MM.1S (cell line): ENCODE measurements at regions not wholly inside any gene's neighbourhood (a gene's known extent, or its start where the extent isn't known, plus 50 kb on each side); places are given as distances from the start of the nearest gene placed in this dataset.
"Not testable (repeated sequence)": the region's sequence is repeated elsewhere in the genome, so short reads cannot be mapped to it uniquely, and the experiment has no call there.

Experiments
- DNase-seq: peaks from one replicate; pipeline ENCODE4 v3.0.0-alpha.2; 2015
- H2AFZ ChIP-seq: fragments of 300-600 bp; sonication (generic); 2 replicates; pipeline ENCODE4 v1.6.0; 2016; ENCODE audit warnings: antibody characterized with exemption, low read length
- H3F3A ChIP-seq: fragments of 300-600 bp; sonication (generic); 2 replicates; pipeline ENCODE4 v1.6.1; 2016; ENCODE audit warnings: mild to moderate bottlenecking, antibody characterized with exemption, low read length, moderate library complexity, mixed read lengths; ENCODE audit not compliant: insufficient read depth
- H3K27ac ChIP-seq: fragments of 300-600 bp; sonication (generic); 2 replicates; pipeline ENCODE4 v1.5.1; 2016; ENCODE audit warnings: mild to moderate bottlenecking, low read length
- H3K27me3 ChIP-seq: fragments of 300-600 bp; sonication (generic); replicated peaks from 2 replicates; pipeline ENCODE4 v1.6.0; 2016; ENCODE audit warnings: low read length; ENCODE audit not compliant: insufficient read depth
- H3K36me3 ChIP-seq: fragments of 300-600 bp; sonication (generic); replicated peaks from 2 replicates; pipeline ENCODE4 v1.6.1; 2016; ENCODE audit warnings: mild to moderate bottlenecking, low read length, mixed read lengths; ENCODE audit not compliant: insufficient read depth
- H3K4me1 ChIP-seq: fragments of 300-600 bp; sonication (generic); 2 replicates; pipeline ENCODE4 v1.6.1; 2016; ENCODE audit warnings: low read length, mixed read lengths
- H3K4me2 ChIP-seq: fragments of 300-600 bp; sonication (generic); 2 replicates; pipeline ENCODE4 v1.6.0; 2016; ENCODE audit warnings: low read depth, low read length
- H3K4me3 ChIP-seq: fragments of 300-600 bp; sonication (generic); 2 replicates; pipeline ENCODE4 v1.5.1; 2016; ENCODE audit warnings: low read length, mixed read lengths
- H3K79me2 ChIP-seq: fragments of 300-600 bp; sonication (generic); 2 replicates; pipeline ENCODE4 v1.6.1; 2016; ENCODE audit warnings: mixed run types, low read length, mixed read lengths
- H3K9ac ChIP-seq: fragments of 300-600 bp; sonication (generic); 2 replicates; pipeline ENCODE4 v1.6.1; 2016; ENCODE audit warnings: low read length, mixed read lengths
- H3K9me2 ChIP-seq: fragments of 300-600 bp; sonication (generic); replicated peaks from 2 replicates; pipeline ENCODE4 v1.6.1; 2016; ENCODE audit warnings: mild to moderate bottlenecking, low read length, mixed read lengths; ENCODE audit not compliant: insufficient read depth
- H3K9me3 ChIP-seq: fragments of 300-600 bp; sonication (generic); replicated peaks from 2 replicates; pipeline ENCODE4 v1.6.1; 2016; ENCODE audit warnings: mild to moderate bottlenecking, low read length, mixed read lengths; ENCODE audit not compliant: insufficient read depth
- H4K20me1 ChIP-seq: fragments of 300-600 bp; sonication (generic); 2 replicates; pipeline ENCODE4 v1.6.1; 2016; ENCODE audit warnings: mild to moderate bottlenecking, low read length, moderate library complexity, mixed read lengths; ENCODE audit not compliant: insufficient read depth
- CTCF ChIP-seq: fragments of 300-600 bp; sonication (generic); IDR thresholded peaks from 2 replicates; pipeline ENCODE4 v1.5.1; 2016; ENCODE audit warnings: antibody characterized with exemption, low read length, mixed read lengths
- EZH2 ChIP-seq: fragments of 300-600 bp; sonication (generic); optimal IDR thresholded peaks from 2 replicates; pipeline ENCODE3; 2017; ENCODE audit warnings: low read depth, mild to moderate bottlenecking, antibody characterized with exemption, low read length, mixed read lengths
- EZH2phosphoT487 ChIP-seq: fragments of 300-600 bp; sonication (generic); IDR thresholded peaks from 2 replicates; pipeline ENCODE4 v1.6.1; 2018; ENCODE audit warnings: antibody characterized with exemption, low read length

- DNase-seq = no peak
- Histone ChIP-seq H3K36me3 (no peaks in the 10 kb centered on the region), H3K27me3 (no peaks in the 10 kb centered on the region), H3K9ac (no peak overlapping the region), H3K27ac (no peak overlapping the region), H3K4me2 (no peak overlapping the region), H3K4me1 (no peaks in the 10 kb centered on the region), H3K9me2 (no peaks in the 10 kb centered on the region), H3K79me2 (no peaks in the 10 kb centered on the region), H4K20me1 (no peaks in the 10 kb centered on the region), H3K9me3 (no peaks in the 10 kb centered on the region), H3F3A (no peaks in the 10 kb centered on the region), H2AFZ (no peak overlapping the region), H3K4me3 (no peak overlapping the region)
- TF ChIP-seq CTCF (no peak), EZH2phosphoT487 (no peak)
Observed at GRCh38 chr2:107743274-107743673, 83.4 kb upstream of the RGPD4 start.

GRCh38 chr2:107745100-107745499, 81.6 kb upstream of the RGPD4 start:
- no peak for DNase-seq
- no peaks in the 10 kb centered on the region for H4K20me1 ChIP-seq
- H3K4me3 ChIP-seq = no peak overlapping the region
- H3K36me3 ChIP-seq = no peaks in the 10 kb centered on the region
- no peak overlapping the region for H3K27ac ChIP-seq
- no peak overlapping the region for H2AFZ ChIP-seq
- H3K9me3 ChIP-seq = no peaks in the 10 kb centered on the region
- no peaks in the 10 kb centered on the region for H3F3A ChIP-seq
- H3K4me1 ChIP-seq = no peaks in the 10 kb centered on the region
- H3K27me3 ChIP-seq = no peaks in the 10 kb centered on the region
- no peaks in the 10 kb centered on the region for H3K79me2 ChIP-seq
- H3K4me2 ChIP-seq = no peak overlapping the region
- H3K9ac ChIP-seq = no peak overlapping the region
- H3K9me2 ChIP-seq = no peaks in the 10 kb centered on the region
- TF ChIP-seq CTCF (no peak), EZH2 (no peak), EZH2phosphoT487 (no peak)

- H3K27ac ChIP-seq, DNase-seq, H3K9ac ChIP-seq, H3K9me3 ChIP-seq, H3K4me2 ChIP-seq, H3K4me3 ChIP-seq, H3F3A ChIP-seq, H3K27me3 ChIP-seq, H2AFZ ChIP-seq, H4K20me1 ChIP-seq, H3K9me2 ChIP-seq, H3K36me3 ChIP-seq, H3K79me2 ChIP-seq, H3K4me1 ChIP-seq: not testable (repeated sequence)
Observed at GRCh38 chr2:107746552-107747198, 80.0 kb upstream of the RGPD4 start.

- H3K4me3 ChIP-seq, H3K79me2 ChIP-seq: not testable (repeated sequence)
Observed at GRCh38 chr2:107747199-107747963, 79.3 kb upstream of the RGPD4 start.

More at GRCh38 chr2:107747199-107747963, 79.3 kb upstream of the RGPD4 start:
- not testable (repeated sequence) for H3K27me3 ChIP-seq, DNase-seq, H3F3A ChIP-seq, H3K27ac ChIP-seq, H3K9me3 ChIP-seq, H3K4me1 ChIP-seq, H3K9ac ChIP-seq, H3K36me3 ChIP-seq, H2AFZ ChIP-seq, H3K9me2 ChIP-seq, H3K4me2 ChIP-seq, H4K20me1 ChIP-seq
